ENCODE measurements at regions not wholly inside any gene's neighbourhood (a gene's known extent, or its start where the extent isn't known, plus 50 kb on each side); places are given as distances from the start of the nearest gene placed in this dataset.

- no peaks in the 10 kb centered on the region for H3K36me3 Mint-ChIP-seq
- H3K27ac Mint-ChIP-seq: no peak overlapping the region
- peaks cover 5% of the 10 kb centered on the region for H3K4me1 Mint-ChIP-seq (ENCODE audit: unreplicated experiment)
- TF ChIP-seq CTCF (conservative IDR thresholded peaks at IDR 0.05): no peak
- DNase-seq (ENCODE audit: extremely low spot score, unreplicated experiment): no peak
- peaks cover 45% of the 10 kb centered on the region for H3K27me3 Mint-ChIP-seq
- H3K4me3 Mint-ChIP-seq: no peak overlapping the region
- H3K9me3 Mint-ChIP-seq: peaks cover 4% of the 10 kb centered on the region
Measured at GRCh38 chr20:24318569-24319352, 150.7 kb upstream of the SYNDIG1 start.

DNA sequence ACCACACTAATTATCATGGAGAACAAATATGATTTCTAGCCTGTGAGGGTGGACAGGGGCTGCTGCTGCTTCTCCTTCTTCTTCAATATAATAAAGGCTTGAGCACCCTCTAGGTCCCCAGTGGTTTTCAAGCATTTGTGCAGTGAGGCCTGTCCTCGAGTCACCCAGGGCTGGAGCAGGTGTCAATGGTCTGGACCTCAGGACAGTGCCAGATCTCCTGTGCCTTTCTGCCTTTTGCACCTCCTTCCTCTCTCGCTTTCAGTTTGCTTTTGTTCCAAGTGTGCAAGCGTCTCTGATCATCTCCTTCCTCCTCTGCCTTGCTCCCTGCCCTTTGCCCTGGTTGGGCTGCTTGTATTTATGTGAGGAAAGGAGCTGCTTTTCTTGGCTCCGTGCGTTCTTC is 152.2 kb upstream of the SYNDIG1 start:
- Mint-ChIP-seq H3K9me3 (peaks cover 4% of the 10 kb centered on the region), H3K27ac (no peak overlapping the region), H3K36me3 (no peaks in the 10 kb centered on the region), H3K4me1 (ENCODE audit: unreplicated experiment) (peaks cover 5% of the 10 kb centered on the region), H3K27me3 (peaks cover 50% of the 10 kb centered on the region), H3K4me3 (no peak overlapping the region)
- no peak for TF ChIP-seq CTCF (conservative IDR thresholded peaks at IDR 0.05)
- no peak for DNase-seq (ENCODE audit: extremely low spot score, unreplicated experiment)

DNA sequence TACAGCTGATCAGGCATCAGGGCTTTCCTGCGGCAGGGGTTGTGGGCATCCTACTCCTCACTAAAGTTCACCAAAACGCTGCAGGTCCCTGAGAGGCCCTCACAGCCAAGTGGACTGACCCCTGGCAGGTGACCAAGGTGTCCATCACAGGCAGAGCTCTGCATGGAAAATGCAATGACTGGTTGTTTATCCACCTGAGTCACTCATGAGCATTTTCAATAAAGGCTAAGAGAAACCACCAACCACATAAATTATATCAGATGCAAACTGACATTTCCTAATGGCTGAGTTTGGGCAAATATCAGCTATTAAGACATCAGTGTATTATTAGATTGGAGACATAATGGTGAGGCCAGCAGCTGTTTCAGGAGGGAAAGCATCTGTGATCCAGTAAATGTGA is 152.7 kb upstream of the SYNDIG1 start:
- Mint-ChIP-seq H3K9me3 (peaks cover 4% of the 10 kb centered on the region), H3K4me3 (no peak overlapping the region), H3K27me3 (peaks cover 50% of the 10 kb centered on the region), H3K27ac (no peak overlapping the region), H3K4me1 (ENCODE audit: unreplicated experiment) (peaks cover 5% of the 10 kb centered on the region), H3K36me3 (no peaks in the 10 kb centered on the region)
- no peak for DNase-seq (ENCODE audit: extremely low spot score, unreplicated experiment)
- TF ChIP-seq CTCF (conservative IDR thresholded peaks at IDR 0.05): no peak

- H3K9me3 Mint-ChIP-seq: peaks cover 4% of the 10 kb centered on the region
- H3K36me3 Mint-ChIP-seq: no peaks in the 10 kb centered on the region
- no peak overlapping the region for H3K27ac Mint-ChIP-seq
- peaks cover 40% of the 10 kb centered on the region for H3K27me3 Mint-ChIP-seq
- no peak for DNase-seq (ENCODE audit: extremely low spot score, unreplicated experiment)
- no peak overlapping the region for H3K4me3 Mint-ChIP-seq
- TF ChIP-seq CTCF (conservative IDR thresholded peaks at IDR 0.05): no peak
- H3K4me1 Mint-ChIP-seq (ENCODE audit: unreplicated experiment): peaks cover under 1% of the 10 kb centered on the region
Measured at GRCh38 chr20:24314053-24314452, 155.4 kb upstream of the SYNDIG1 start.

DNA sequence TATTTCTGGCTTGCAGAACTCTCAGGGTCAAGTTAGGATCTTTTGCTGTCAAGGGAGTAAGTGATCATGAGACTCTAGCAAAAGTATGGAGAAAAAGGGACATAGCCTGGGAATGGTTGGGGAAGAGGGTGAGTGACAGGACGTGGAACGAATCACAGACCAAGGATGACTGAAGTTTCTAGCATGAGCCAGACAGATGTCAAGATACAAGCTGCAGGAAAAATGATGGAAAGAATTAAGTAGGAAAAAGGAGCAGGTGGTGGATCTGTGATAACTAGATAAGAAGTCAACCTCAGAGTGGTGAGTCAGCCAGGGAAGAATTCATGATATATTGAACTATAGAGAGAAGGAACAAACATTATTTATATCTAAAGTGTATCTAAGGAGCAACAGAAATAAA is 159.8 kb upstream of the SYNDIG1 start:
- no peak overlapping the region for H3K27ac Mint-ChIP-seq
- TF ChIP-seq CTCF (conservative IDR thresholded peaks at IDR 0.05): no peak
- H3K27me3 Mint-ChIP-seq: peaks cover 35% of the 10 kb centered on the region
- H3K36me3 Mint-ChIP-seq: no peaks in the 10 kb centered on the region
- DNase-seq (ENCODE audit: extremely low spot score, unreplicated experiment): no peak
- H3K4me1 Mint-ChIP-seq (ENCODE audit: unreplicated experiment): no peaks in the 10 kb centered on the region
- no peak overlapping the region for H3K4me3 Mint-ChIP-seq
- no peaks in the 10 kb centered on the region for H3K9me3 Mint-ChIP-seq
